ENCODE measurements at regions not wholly inside any gene's neighbourhood (a gene's known extent, or its start where the extent isn't known, plus 50 kb on each side); places are given as distances from the start of the nearest gene placed in this dataset.

- DNase-seq, result no peak
- ChIA-PET POLR2A (no interaction called here), CTCF (interaction anchor here (0.7 kb wide), 1 partner anchor 1324 kb away, joined by 3 read pairs; no protein-coding TSS in a partner anchor)
- Mint-ChIP-seq H3K36me3 (ENCODE audit: low read depth) (no peaks in the 10 kb centered on the region), H3K4me3 (no peak overlapping the region), H3K4me1 (no peaks in the 10 kb centered on the region), H3K27me3 (no peaks in the 10 kb centered on the region), H3K9me3 (no peaks in the 10 kb centered on the region), H3K27ac (no peak overlapping the region)
Observed at GRCh38 chrY:15059478-15059877, 535.1 kb downstream of the NLGN4Y start.

- Mint-ChIP-seq H3K36me3 (ENCODE audit: low read depth) (no peaks in the 10 kb centered on the region), H3K27ac (no peak overlapping the region), H3K27me3 (no peaks in the 10 kb centered on the region), H3K4me1 (no peaks in the 10 kb centered on the region), H3K9me3 (no peaks in the 10 kb centered on the region), H3K4me3 (no peak overlapping the region)
- POLR2A ChIA-PET, result no interaction called here
- CTCF ChIA-PET, result no interaction called here
- no peak for DNase-seq
Observed at GRCh38 chrY:15072084-15072483, 547.8 kb downstream of the NLGN4Y start.

- no peak for DNase-seq
- H3K4me3 Mint-ChIP-seq, result no peak overlapping the region
- no peak overlapping the region for H3K27ac Mint-ChIP-seq
- H3K27me3 Mint-ChIP-seq, result no peaks in the 10 kb centered on the region
- no peaks in the 10 kb centered on the region for H3K4me1 Mint-ChIP-seq
- H3K36me3 Mint-ChIP-seq (ENCODE audit: low read depth), result no peaks in the 10 kb centered on the region
- ChIA-PET POLR2A (no interaction called here), CTCF (no interaction called here)
- H3K9me3 Mint-ChIP-seq, result no peaks in the 10 kb centered on the region
Observed at GRCh38 chrY:15101336-15101735, 577.0 kb downstream of the NLGN4Y start.
